ENCODE measurements at regions not wholly inside any gene's neighbourhood (a gene's known extent, or its start where the extent isn't known, plus 50 kb on each side); places are given as distances from the start of the nearest gene placed in this dataset.

DNA sequence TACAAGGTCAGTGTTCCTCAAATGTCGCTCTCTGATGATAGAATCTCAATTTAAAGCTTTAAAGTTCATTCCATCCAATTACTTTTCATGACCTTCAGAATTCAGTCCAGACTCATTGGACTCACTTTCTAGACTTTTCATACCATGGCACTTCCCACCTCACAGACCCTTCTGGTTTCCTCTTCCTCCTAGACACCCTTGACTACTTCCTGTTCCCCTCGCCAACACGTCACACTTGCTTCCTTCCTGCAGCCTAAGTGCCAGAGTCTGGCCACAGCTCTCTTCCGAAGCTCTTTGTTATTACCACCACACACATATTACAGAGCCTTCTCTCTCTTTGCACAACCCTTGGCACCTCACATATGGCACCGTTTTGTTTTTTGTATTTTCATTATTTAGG is 59.1 kb upstream of the UMPS start:
- no peak for DNase-seq (ENCODE audit: low spot score)

DNA sequence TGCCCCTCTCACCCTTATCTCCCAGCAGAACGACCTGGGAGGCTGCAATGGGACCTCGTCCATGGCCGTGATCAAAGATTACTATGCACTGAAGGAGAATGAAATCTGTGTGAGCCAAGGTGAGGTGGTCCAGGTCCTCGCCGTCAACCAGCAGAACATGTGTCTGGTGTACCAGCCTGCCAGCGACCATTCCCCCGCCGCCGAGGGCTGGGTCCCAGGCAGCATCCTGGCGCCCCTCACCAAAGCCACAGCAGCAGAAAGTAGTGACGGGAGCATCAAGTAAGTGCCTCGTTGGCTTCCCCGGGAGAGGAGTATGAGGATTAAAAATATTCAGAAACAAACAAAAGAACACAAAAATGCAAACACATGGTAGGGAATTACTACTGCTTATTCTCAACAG is 55.9 kb upstream of the UMPS start:
- DNase-seq (ENCODE audit: low spot score), result no peak

DNA sequence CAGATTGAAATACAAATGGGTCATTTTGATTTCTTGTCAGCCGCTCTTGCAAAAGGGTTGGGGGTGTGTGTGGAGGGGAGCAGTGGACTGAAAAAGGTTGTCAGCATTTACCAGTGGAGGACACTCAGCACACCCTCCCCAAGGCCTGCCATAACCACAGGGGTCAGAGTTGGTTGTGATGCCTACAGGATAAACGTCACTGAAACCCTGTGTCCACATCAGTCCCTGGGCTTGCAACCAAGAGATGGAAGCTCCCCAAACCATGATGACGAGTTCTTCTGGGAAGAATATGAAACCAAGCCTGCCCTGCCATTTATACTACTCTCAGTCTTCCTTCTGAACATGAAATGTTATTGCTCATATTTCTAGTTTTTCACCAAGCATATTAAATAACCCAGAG is 54.0 kb upstream of the UMPS start:
- DNase-seq (ENCODE audit: low spot score), result no peak

DNA sequence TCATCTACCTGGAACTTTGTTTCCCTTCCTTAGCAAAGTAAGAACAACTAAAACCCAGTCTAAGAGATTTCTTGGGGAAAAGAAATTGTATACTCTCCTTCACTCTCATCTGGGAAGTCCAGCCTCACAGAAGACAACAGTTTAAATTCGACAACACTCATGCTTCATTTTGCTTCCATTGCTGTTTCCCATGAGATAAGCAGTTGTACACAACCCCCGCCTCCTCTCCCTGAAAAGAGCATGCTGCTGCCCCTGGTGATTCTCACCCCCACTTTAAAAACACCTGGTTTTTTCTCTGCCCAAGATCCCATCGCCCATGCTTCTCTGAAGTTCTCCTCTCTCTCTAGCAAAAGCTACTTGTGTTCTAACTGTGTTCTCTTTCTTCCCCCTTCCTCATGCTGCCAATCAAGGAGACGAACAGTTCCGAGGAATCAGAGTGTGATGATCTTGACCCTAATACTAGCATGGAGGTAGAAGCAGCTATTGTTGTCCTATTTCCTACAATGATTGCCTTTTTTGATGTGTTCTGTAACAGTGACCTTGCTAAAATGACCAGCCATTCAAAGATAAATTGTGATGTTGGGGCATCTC is 51.1 kb upstream of the UMPS start:
- no peak for DNase-seq (ENCODE audit: low spot score)
